ENCODE measurements at regions not wholly inside any gene's neighbourhood (a gene's known extent, or its start where the extent isn't known, plus 50 kb on each side); places are given as distances from the start of the nearest gene placed in this dataset.
"Not testable (repeated sequence)": the region's sequence is repeated elsewhere in the genome, so short reads cannot be mapped to it uniquely, and the experiment has no call there.

- TF ChIP-seq MAX (IDR thresholded peaks at IDR 0.05) (no peak), RAD21 (conservative IDR thresholded peaks at IDR 0.05 in 1 of 2, IDR thresholded peaks at IDR 0.05 in 1 of 2) (no peak), PHF8 (IDR thresholded peaks at IDR 0.05; ENCODE audit: borderline replicate concordance, low read depth) (no peak), KDM5A (IDR thresholded peaks at IDR 0.05) (no peak), CEBPB (IDR thresholded peaks at IDR 0.05) (no peak), NFE2L2 (conservative IDR thresholded peaks at IDR 0.05; ENCODE audit: low read length) (no peak), ELK1 (IDR thresholded peaks at IDR 0.05; ENCODE audit: low read depth, low read length) (no peak), EP300 (IDR thresholded peaks at IDR 0.05) (no peak)
These were observed 523.8 kb downstream of the RNF144A start (continued) for GRCh38 chr2:7440977-7441376.

- H3K27ac ChIP-seq; DNase-seq (ENCODE audit: low read depth in 1 of 2, low spot score in 1 of 2); ATAC-seq; H3K4me2 ChIP-seq; H3K4me1 ChIP-seq; H3K4me3 ChIP-seq; FAIRE-seq; POLR2A ChIA-PET; H3K9me3 ChIP-seq: not testable (repeated sequence)
- WGBS (ENCODE audit: missing lambda C conversion rate) = 5% methylated on average over 3 of the region's 3 CpGs
- CTCF ChIA-PET = interaction anchor here (1.0 to 6.6 kb wide), 3 partner anchors 14 to 19 kb away, joined by 3 to 32 read pairs (median 3); no protein-coding TSS in a partner anchor
These were observed 524.6 kb downstream of the RNF144A start for GRCh38 chr2:7441841-7442240.

- ChIA-PET CTCF (interaction anchor here (1.0 to 6.6 kb wide), 3 partner anchors 17 to 348 kb away, joined by 3 to 32 read pairs (median 3); no protein-coding TSS in a partner anchor), POLR2A (no interaction called here)
- ATAC-seq (no peak), FAIRE-seq (no peak), DNase-seq (ENCODE audit: low read depth in 1 of 2, low spot score in 1 of 2) (no peak)
- Histone ChIP-seq H3K9me3 (no peaks in the 10 kb centered on the region; the same call in 2 of the 3 replicates), H3K4me1 (no peaks in the 10 kb centered on the region), H3K4me3 (no peak overlapping the region), H3K4me2 (no peak overlapping the region), H3K27ac (no peak overlapping the region)
- 25% methylated on average over 4 of the region's 4 CpGs for WGBS (ENCODE audit: missing lambda C conversion rate)
- TF ChIP-seq HES2 (IDR thresholded peaks at IDR 0.05) (no peak), MAZ (IDR thresholded peaks at IDR 0.05; ENCODE audit: borderline replicate concordance, low read depth, low read length) (no peak), ZNF302 (CRISPR knock-in tag; IDR thresholded peaks at IDR 0.05) (no peak), JUNB (IDR thresholded peaks at IDR 0.05) (no peak), REST (IDR thresholded peaks at IDR 0.05) (no peak), CBX2 (IDR thresholded peaks at IDR 0.05; ENCODE audit: borderline replicate concordance, low read depth) (no peak)
These were observed 527.4 kb downstream of the RNF144A start for GRCh38 chr2:7444626-7445025.

GRCh38 chr2:7448578-7449264, 531.5 kb downstream of the RNF144A start:
- POLR2A ChIA-PET = no interaction called here
- ATAC-seq = no peak

More at GRCh38 chr2:7448578-7449264, 531.5 kb downstream of the RNF144A start:
- no peak overlapping the region for H3K4me2 ChIP-seq
- FAIRE-seq (no peak), DNase-seq (ENCODE audit: low read depth in 1 of 2, low spot score in 1 of 2) (no peak)
- H3K4me1 ChIP-seq = no peaks in the 10 kb centered on the region
- TF ChIP-seq FOSB (CRISPR knock-in tag; IDR thresholded peaks at IDR 0.05) (no peak), SMC3 (IDR thresholded peaks at IDR 0.05) (no peak), HDAC2 (IDR thresholded peaks at IDR 0.05) (no peak)
- 38% methylated on average over 11 of the region's 11 CpGs for WGBS (ENCODE audit: missing lambda C conversion rate)
- CTCF ChIA-PET = interaction anchor here (0.8 kb wide), 1 partner anchor 1276 kb away, joined by 3 read pairs; no protein-coding TSS in a partner anchor
- no peak overlapping the region for H3K4me3 ChIP-seq
- H3K9me3 ChIP-seq = no peaks in the 10 kb centered on the region
- H3K27ac ChIP-seq = no peak overlapping the region
